NCI-H345 treated with DMSO at 0.1 percent for 48 hours (cell line): ENCODE measurements at regions not wholly inside any gene's neighbourhood (a gene's known extent, or its start where the extent isn't known, plus 50 kb on each side); places are given as distances from the start of the nearest gene placed in this dataset.

ENCODE experiments used
- DNase-seq: peaks from one replicate; lab custom pipeline; 2025; ENCODE audit not compliant: unreplicated experiment; lab: John Stamatoyannopoulos, UW

GRCh38 chr22:49179886-49180682, 647.6 kb downstream of the BRD1 start:
- no peak for DNase-seq

- DNase-seq = no peak
Measured at GRCh38 chr22:49179175-49179574, 648.5 kb downstream of the BRD1 start.

- no peak for DNase-seq
Measured at GRCh38 chr22:49178246-49179005, 649.2 kb downstream of the BRD1 start.

- DNase-seq = no peak
Measured at GRCh38 chr22:49177666-49178065, 650.0 kb downstream of the BRD1 start.

- DNase-seq = no peak
Measured at GRCh38 chr22:49176956-49177355, 650.7 kb downstream of the BRD1 start.

- DNase-seq = no peak
Measured at GRCh38 chr22:49170053-49170452, 657.6 kb downstream of the BRD1 start.

GRCh38 chr22:49169074-49169744, 658.5 kb downstream of the BRD1 start:
- no peak for DNase-seq

GRCh38 chr22:49168219-49168813, 659.4 kb downstream of the BRD1 start:
- DNase-seq = no peak

- DNase-seq = no peak
Measured at GRCh38 chr22:49166746-49167145, 660.9 kb downstream of the BRD1 start.

- DNase-seq = no peak
Measured at GRCh38 chr22:49166211-49166610, 661.5 kb downstream of the BRD1 start.

GRCh38 chr22:49164773-49165320, 662.8 kb downstream of the BRD1 start:
- DNase-seq = no peak

- DNase-seq = no peak
Measured at GRCh38 chr22:49163960-49164690, 663.5 kb downstream of the BRD1 start.

- DNase-seq = no peak
Measured at GRCh38 chr22:49163258-49163959, 664.3 kb downstream of the BRD1 start.

GRCh38 chr22:49162841-49163240, 664.8 kb downstream of the BRD1 start:
- DNase-seq = no peak

- DNase-seq = no peak
Measured at GRCh38 chr22:49161002-49161850, 666.4 kb downstream of the BRD1 start.

- DNase-seq = no peak
Measured at GRCh38 chr22:49160261-49161001, 667.2 kb downstream of the BRD1 start.

- no peak for DNase-seq
Measured at GRCh38 chr22:49159711-49160110, 668.0 kb downstream of the BRD1 start.
